AG09309 (cell line): ENCODE measurements at regions not wholly inside any gene's neighbourhood (a gene's known extent, or its start where the extent isn't known, plus 50 kb on each side); places are given as distances from the start of the nearest gene placed in this dataset.

Source experiments
- DNase-seq: peaks from one replicate; pipeline ENCODE4 v3.0.0-alpha.2; 2010; ENCODE audit warnings: low read depth
- H3K4me3 ChIP-seq: 2 replicates; pipeline ENCODE4 v1.5.1; 2011; ENCODE audit warnings: mild to moderate bottlenecking, low read depth, low read length, moderate library complexity; ENCODE audit not compliant: control insufficient read depth
- CTCF ChIP-seq: IDR thresholded peaks from 2 replicates; pipeline ENCODE4 v1.5.1; 2011; ENCODE audit warnings: mild to moderate bottlenecking, low read depth, low read length, inconsistent platforms; ENCODE audit not compliant: insufficient read depth, control insufficient read depth; ENCODE audit errors: missing control alignments

GRCh38 chr12:58513852-58514251, 406.5 kb downstream of the LRIG3 start:
- DNase-seq = no peak
- H3K4me3 ChIP-seq = no peak overlapping the region
- no peak for TF ChIP-seq CTCF

GRCh38 chr12:58519839-58520238, 400.5 kb downstream of the LRIG3 start:
- H3K4me3 ChIP-seq = no peak overlapping the region
- no peak for TF ChIP-seq CTCF
- no peak for DNase-seq

GRCh38 chr12:58521152-58521551, 399.2 kb downstream of the LRIG3 start:
- no peak for TF ChIP-seq CTCF
- no peak overlapping the region for H3K4me3 ChIP-seq

GRCh38 chr12:58521796-58522195, 398.5 kb downstream of the LRIG3 start:
- DNase-seq = no peak
- no peak for TF ChIP-seq CTCF
- H3K4me3 ChIP-seq = no peak overlapping the region

More at GRCh38 chr12:58521152-58521551, 399.2 kb downstream of the LRIG3 start:
- no peak for DNase-seq

GRCh38 chr12:58523360-58523759, 396.9 kb downstream of the LRIG3 start:
- no peak for TF ChIP-seq CTCF
- H3K4me3 ChIP-seq = no peak overlapping the region
- no peak for DNase-seq

- no peak for DNase-seq
- no peak for TF ChIP-seq CTCF
- no peak overlapping the region for H3K4me3 ChIP-seq
Observed at GRCh38 chr12:58528271-58528670, 392.0 kb downstream of the LRIG3 start.

- TF ChIP-seq CTCF = no peak
- DNase-seq = peak; percentile 10
- no peak overlapping the region for H3K4me3 ChIP-seq
Observed at GRCh38 chr12:58529114-58529665, 391.1 kb downstream of the LRIG3 start.
